A172 (cell line): ENCODE measurements at regions not wholly inside any gene's neighbourhood (a gene's known extent, or its start where the extent isn't known, plus 50 kb on each side); places are given as distances from the start of the nearest gene placed in this dataset.

Experiments used
- DNase-seq: peaks from one replicate; pipeline ENCODE4 v3.0.0-alpha.2; 2015; ENCODE audit warnings: low spot score

DNA sequence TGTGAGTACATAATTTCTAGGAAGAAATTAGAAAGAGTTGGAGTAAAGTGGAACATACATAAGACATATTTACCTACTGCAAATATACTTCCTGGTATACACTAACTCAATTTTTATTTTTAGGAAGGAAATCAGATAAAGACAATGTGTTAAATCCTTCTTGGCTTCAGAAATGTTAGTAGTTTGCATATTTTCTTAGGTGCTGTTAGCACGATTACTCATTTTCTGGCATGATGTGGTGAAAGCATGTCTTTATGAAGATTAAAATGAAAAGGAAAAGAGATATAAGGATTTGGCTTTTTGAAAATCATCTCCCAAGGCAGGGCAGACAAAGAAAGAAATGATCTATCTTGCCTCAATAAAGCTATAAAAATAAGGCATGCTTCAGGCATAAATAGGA, 287.6 kb upstream of the E2F7 start:
- no peak for DNase-seq

DNA sequence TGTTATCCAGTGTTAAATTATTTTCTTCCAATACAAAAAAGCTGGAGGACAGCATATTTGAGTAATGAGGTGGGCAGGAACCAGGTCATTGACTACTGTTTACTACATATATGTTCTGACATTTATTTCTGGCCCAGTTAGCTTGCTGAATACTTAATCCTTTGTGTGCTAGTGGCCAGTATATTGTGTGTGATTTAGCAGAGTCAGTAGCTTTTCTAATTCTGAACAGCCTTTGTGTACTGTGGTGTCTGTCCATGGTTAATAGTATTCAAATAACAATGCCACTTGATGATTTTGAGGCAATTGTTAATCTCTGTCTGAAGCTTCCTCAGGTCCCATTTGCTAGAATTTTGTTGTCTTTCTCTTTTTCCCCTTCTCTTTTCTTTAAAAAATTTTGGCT, 286.5 kb upstream of the E2F7 start:
- no peak for DNase-seq

DNA sequence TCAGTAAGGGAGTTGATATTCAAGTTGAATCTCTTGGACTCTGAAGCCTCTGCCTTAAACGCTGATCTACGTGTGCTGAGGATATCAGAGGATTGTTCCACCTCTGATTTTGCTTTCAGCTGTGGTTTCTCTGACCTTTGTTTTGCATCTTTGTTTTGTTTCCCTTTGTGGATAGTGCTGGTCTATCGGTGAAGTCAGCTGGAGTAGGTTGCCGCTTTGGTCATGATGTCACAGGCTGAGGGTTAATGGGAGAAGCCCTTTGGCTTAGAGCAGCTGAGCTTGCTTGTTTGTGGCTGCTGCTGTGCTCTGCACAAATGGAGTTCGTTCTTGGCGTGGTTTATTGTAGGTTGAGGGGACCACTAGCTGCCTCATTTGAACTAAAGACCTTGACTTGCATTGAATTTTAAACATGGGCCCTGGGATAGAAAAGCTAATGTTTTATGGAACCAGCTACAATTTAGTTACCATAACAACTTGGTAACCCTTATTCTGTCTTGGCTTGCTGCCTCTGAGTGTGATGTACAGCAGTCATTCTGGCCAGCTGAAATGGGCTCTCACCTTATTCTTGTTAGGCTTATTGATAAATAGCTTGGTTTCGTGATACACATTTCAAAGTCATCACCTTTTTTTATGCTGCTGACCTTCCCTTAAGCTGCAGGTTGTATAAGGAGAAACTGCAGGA, 284.5 kb upstream of the E2F7 start:
- no peak for DNase-seq

DNA sequence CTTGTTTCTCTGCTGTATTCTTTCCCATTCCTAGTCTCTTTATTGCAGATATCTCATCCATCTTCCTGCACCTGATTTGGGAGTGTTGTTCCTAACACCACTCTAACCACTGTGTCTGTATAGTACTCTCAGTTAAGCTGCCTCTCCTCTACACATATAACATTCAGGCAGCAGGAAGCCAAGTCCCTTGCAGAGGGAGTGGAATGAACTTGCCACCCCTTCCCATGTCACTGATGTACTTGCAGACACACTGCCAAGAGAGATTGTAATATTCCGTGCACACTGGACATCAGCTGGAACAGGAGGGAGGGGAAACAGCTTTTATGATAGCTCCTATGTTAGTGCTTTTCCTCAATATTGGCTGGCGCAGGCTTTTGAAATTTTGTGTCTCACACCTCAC, 281.6 kb upstream of the E2F7 start:
- DNase-seq = no peak

- DNase-seq = no peak
Observed at GRCh38 chr12:77345336-77345735, 280.0 kb upstream of the E2F7 start.

GRCh38 chr12:77344651-77345050, 279.3 kb upstream of the E2F7 start:
- DNase-seq = no peak

DNA sequence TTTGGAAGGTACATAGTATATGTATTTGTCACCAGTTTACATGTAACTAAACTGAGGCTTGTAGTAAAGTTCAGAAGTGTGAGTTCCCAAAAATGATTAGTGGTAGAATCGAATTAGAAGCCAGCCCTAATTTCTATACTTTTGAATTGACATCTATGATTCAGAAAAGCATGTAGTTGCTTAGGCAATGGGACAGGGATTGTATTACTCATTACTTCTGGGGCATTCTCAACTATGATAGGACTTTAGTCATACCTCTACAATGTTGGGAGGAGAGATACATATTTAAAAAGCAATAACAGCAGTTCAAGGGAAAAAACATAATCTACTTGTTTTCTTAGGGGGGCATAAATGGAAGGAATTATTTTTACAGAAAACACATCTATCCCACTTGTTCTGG, 277.9 kb upstream of the E2F7 start:
- no peak for DNase-seq

DNA sequence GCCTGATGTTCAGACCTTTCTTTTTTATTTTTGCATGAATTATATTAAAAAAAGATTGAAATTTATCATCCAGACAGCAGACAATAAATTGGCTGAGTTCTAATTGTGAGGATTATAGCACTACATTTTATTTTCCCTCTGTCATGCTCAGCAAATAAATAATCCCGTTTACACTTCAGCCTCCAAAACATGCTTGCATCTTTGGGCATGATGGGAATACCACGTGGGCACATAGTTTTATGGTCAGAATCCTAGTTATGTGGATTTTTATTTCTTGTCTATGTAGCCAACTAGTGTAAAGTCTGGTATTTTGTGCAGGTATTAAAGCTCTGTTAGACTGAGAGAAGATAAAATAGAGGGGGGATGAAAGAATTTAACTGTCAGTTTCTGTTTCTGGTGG, 276.9 kb upstream of the E2F7 start:
- no peak for DNase-seq

GRCh38 chr12:77339610-77340009, 274.2 kb upstream of the E2F7 start:
- DNase-seq = peak; percentile 27

GRCh38 chr12:77337362-77337761, 272.0 kb upstream of the E2F7 start:
- DNase-seq = no peak

DNA sequence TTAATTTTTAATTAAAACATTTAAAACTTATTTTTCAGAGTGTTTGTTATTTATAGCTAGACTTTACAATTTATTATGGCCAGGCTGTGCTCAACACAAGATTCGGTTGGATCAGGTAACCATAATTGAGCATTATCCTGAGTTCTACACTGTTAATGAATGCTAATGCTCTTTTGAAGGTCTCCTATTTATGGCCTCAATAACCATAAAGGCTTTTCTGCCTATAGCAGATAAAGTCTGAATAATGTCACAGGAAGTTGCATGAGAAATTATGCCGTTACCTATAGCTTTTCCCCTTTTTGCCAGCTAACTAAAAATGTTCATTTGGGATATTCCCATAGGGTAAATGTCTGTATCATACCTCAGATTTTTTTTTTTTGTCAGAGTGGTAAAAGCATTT, 269.4 kb upstream of the E2F7 start:
- DNase-seq = no peak

GRCh38 chr12:77328326-77328725, 263.0 kb upstream of the E2F7 start:
- DNase-seq = no peak

DNA sequence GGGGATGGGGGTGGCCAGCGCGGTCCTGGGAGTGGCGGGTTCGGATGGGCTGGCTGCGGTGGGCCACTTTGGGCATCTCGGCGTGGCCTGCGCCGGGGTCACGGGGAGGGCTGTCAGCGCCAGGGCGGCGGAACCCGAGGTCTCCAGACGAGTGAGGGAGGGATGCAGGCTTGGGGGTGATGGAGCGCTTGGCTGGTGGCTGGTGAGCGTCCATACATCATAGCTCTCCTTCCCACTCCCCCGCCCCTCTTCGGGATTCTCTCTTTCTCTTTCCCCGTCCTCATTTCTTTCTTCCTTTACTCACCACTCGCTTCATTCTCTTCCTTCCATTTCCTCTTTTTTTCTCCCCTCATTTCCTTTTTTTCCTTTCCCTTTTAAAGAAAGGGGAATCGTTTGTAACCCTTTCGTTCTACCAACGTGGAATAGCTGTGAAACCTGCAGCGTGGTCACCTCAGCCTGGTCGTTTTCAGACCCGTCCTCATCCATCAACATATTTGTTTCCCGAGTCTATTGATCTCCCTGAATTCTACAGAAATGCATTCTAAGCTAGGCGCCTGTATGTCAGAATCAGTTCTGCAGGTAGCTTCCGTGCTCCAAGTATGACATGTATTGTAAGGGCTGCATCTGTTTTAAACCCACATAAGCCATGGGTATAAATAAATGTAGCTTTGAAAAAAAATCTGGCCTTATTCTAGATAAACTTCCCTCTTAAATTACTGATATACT, 260.3 kb upstream of the E2F7 start:
- DNase-seq = no peak

GRCh38 chr12:77324763-77325468, 259.5 kb upstream of the E2F7 start:
- DNase-seq = peak; percentile 42

DNA sequence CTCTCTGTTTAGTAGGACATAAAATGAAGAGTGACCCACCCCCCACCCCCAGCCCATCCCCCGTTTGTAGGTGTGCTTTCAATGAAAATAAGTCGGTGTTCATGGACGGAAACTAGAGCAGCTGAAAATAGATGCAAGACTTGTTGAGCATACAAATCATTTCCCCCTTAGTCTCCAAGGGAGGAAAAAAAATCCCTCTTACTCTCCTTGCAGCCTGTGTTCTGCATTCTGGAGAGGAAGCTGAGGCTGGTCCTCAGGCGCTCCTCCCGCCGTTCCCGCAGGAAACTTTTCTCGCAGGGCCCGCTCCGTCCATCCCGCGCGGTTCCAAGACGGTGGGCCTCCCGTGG, 259.0 kb upstream of the E2F7 start:
- no peak for DNase-seq

DNA sequence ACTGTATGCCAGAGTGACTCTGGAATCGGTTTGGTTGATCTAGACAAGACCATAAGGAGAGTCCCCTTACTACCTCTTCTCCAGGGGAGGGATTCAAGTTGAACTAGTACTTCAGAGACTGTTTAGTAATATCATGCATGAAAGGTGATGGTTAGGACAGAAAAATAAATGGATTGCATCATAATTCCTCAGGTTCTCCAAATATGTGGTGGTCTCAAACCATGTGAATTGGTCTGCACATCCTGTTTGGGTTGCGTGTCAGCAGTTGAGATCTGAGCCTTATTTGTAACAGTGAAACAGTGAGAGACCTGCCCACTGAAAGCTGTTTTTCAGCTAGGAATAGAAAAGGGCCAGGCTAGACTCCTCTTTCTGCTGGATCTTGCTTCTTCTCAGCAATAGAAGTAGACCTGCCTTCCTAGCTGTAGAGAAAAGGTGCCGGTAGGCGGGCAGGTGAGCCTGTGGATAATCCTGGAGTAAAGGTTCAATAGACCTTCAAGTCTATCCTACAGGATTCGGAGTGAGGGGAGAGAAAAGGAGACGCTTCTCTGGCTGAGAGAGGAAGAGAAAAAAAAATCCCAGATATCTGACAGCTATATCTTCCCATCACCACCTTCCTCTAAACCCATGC, 258.5 kb upstream of the E2F7 start:
- no peak for DNase-seq

DNA sequence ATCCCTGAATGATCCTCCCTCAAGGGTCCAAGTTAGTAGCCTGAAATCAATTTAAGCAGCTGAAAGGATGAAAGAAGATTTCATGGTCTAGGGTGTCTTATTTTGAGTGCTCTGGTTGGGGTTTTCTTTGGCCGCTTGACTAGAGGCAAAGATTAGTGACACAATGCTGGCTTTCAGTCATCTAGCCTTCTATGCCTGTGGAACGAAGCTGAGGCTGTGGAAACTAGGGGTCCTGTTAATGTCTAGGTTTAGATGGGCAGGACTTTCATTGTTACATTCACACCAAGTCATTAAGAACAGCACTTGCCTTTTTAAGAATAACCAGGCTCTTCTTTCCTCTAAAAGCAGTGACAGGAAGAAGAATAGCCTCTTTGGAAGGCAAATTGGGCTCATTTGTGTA, 253.8 kb upstream of the E2F7 start:
- DNase-seq = no peak

DNA sequence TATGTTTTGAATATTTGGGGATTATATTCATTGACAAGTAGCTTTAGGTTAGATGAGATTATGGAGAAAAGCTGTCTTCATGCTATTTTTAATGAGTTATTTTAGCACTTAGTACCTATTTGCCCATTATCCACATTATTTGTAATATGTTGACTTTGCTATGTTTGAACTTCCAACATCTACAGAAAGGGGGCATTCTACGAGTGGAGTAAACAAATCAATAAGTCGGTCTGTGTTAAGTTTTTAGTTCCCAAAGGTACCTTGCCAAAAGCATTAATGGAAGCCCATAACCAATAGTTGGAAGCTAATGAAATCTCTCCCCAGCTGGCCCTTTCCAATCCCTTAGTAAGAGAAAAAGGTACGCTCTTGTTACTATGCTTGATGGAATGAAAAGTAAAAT, 250.0 kb upstream of the E2F7 start:
- DNase-seq = no peak

GRCh38 chr12:77314378-77315052, 249.1 kb upstream of the E2F7 start:
- no peak for DNase-seq

- DNase-seq = no peak
Observed at GRCh38 chr12:77308056-77308455, 242.7 kb upstream of the E2F7 start.

- no peak for DNase-seq
Observed at GRCh38 chr12:77300811-77301210, 235.4 kb upstream of the E2F7 start.
